Keratinocyte (primary cell): ENCODE measurements at regions not wholly inside any gene's neighbourhood (a gene's known extent, or its start where the extent isn't known, plus 50 kb on each side); places are given as distances from the start of the nearest gene placed in this dataset.

Experiments used
- CTCF ChIP-seq, 3 experiments: IDR thresholded peaks in 1 of 3; conservative IDR thresholded peaks in 1 of 3; optimal IDR thresholded peaks in 1 of 3; 2 replicates in 2 of 3; 3 replicates in 1 of 3; pipeline versions ENCODE3 to v1.5.1; 2011; ENCODE audit warnings: low read length in 3 of 3, mild to moderate bottlenecking in 3 of 3, moderate library complexity in 2 of 3, control low read depth in 1 of 3, inconsistent platforms in 1 of 3; ENCODE audit not compliant: insufficient read depth in 2 of 3; ENCODE audit errors: extremely low read depth in 1 of 3
- EZH2 ChIP-seq: IDR thresholded peaks from one replicate; pipeline ENCODE4 v1.6.1; 2012; ENCODE audit warnings: inconsistent platforms, mild to moderate bottlenecking, low read length, moderate library complexity

- TF ChIP-seq CTCF (optimal IDR thresholded peaks at IDR 0.05 in 1 of 3, IDR thresholded peaks at IDR 0.05 in 1 of 3, conservative IDR thresholded peaks at IDR 0.05 in 1 of 3; ENCODE audit: extremely low read depth in 1 of 3, insufficient read depth in 2 of 3, low read length in 3 of 3) = no peak
- TF ChIP-seq EZH2 = no peak
Measured at GRCh38 chr2:195442458-195443175, 214.4 kb upstream of the SLC39A10 start.
